C4-2B (cell line): ENCODE measurements at regions not wholly inside any gene's neighbourhood (a gene's known extent, or its start where the extent isn't known, plus 50 kb on each side); places are given as distances from the start of the nearest gene placed in this dataset.

Experiments used
- H3K27ac ChIP-seq: fragments of 450-650 bp; 2 replicates; pipeline ENCODE4 v1.5.1; 2017
- CTCF ChIP-seq: fragments of 450-650 bp; conservative IDR thresholded peaks from 2 replicates; pipeline ENCODE4 v1.5.1; 2017; ENCODE audit warnings: mild to moderate bottlenecking
- ZFX ChIP-seq: fragments of 450-650 bp; IDR thresholded peaks from 2 replicates; pipeline ENCODE4 v1.6.1; 2017

DNA sequence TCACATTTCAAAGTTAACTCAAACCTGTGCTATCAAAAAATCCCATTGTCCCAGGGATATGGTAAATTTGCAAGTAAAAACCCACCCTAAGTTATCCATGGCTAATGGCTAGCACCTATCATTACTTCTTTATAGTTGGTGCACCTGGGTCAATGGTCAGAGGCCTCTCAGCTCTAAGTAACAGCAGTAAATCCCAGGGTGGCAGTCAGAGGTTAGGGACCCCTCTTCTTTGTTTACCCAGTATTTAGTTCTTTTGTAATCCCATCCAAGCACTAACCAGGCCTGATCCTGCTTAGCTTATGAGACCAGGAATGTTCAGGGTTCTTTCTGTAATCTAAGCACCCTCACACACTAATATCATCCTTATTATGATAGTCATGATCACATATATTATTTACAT, 52.1 kb upstream of the WWC1 start:
- TF ChIP-seq CTCF, result no peak
- no peak for TF ChIP-seq ZFX
- H3K27ac ChIP-seq, result no peak overlapping the region
